WERI-Rb-1 (cell line): ENCODE measurements at regions not wholly inside any gene's neighbourhood (a gene's known extent, or its start where the extent isn't known, plus 50 kb on each side); places are given as distances from the start of the nearest gene placed in this dataset.

ENCODE experiments used
- DNase-seq: peaks from one replicate; pipeline ENCODE4 v3.0.0-alpha.2; 2020
- H3K27ac ChIP-seq: fragments of 250-450 bp; sonication (Bioruptor Pico); 2 replicates; pipeline ENCODE4 v1.5.1; 2020; ENCODE audit warnings: mild to moderate bottlenecking, moderate library complexity
- H3K27me3 ChIP-seq: fragments of 250-450 bp; sonication (Bioruptor Pico); 2 replicates; pipeline ENCODE4 v1.5.1; 2021; ENCODE audit warnings: mild to moderate bottlenecking, low read depth, moderate library complexity; ENCODE audit not compliant: insufficient read depth, severe bottlenecking
- H3K36me3 ChIP-seq: fragments of 250-450 bp; sonication (Bioruptor Pico); 2 replicates; pipeline ENCODE4 v1.5.1; 2020; ENCODE audit warnings: mild to moderate bottlenecking, moderate library complexity
- H3K4me3 ChIP-seq: 2 replicates; pipeline ENCODE4 v1.5.1; 2011; ENCODE audit warnings: low read depth, mild to moderate bottlenecking, control low read depth, low read length
- H3K9me3 ChIP-seq: fragments of 250-450 bp; sonication (Bioruptor Pico); 2 replicates; pipeline ENCODE4 v1.5.1; 2021; ENCODE audit warnings: mild to moderate bottlenecking, moderate library complexity; ENCODE audit not compliant: severe bottlenecking
- CTCF ChIP-seq: IDR thresholded peaks from 2 replicates; pipeline ENCODE4 v1.5.1; 2011; ENCODE audit warnings: low read depth, mild to moderate bottlenecking, control low read depth, inconsistent platforms, low read length

- no peak overlapping the region for H3K27ac ChIP-seq
- H3K27me3 ChIP-seq = peaks cover 9% of the 10 kb centered on the region
- H3K9me3 ChIP-seq = no peaks in the 10 kb centered on the region
- H3K36me3 ChIP-seq = no peaks in the 10 kb centered on the region
- DNase-seq = no peak
- TF ChIP-seq CTCF = no peak
- no peak overlapping the region for H3K4me3 ChIP-seq
Observed at GRCh38 chrX:57771689-57772088, 91.6 kb upstream of the NLRP2B start.

- Histone ChIP-seq H3K27me3 (no peaks in the 10 kb centered on the region), H3K4me3 (no peak overlapping the region), H3K36me3 (no peaks in the 10 kb centered on the region), H3K9me3 (peaks cover 3% of the 10 kb centered on the region), H3K27ac (no peak overlapping the region)
- DNase-seq = peak; percentile 15
- TF ChIP-seq CTCF = peak; percentile 42
Observed at GRCh38 chrX:57752866-57753265, 72.8 kb upstream of the NLRP2B start.

GRCh38 chrX:57741107-57741506, 61.0 kb upstream of the NLRP2B start:
- TF ChIP-seq CTCF = no peak
- Histone ChIP-seq H3K4me3 (no peak overlapping the region), H3K27ac (no peak overlapping the region), H3K9me3 (no peaks in the 10 kb centered on the region), H3K36me3 (no peaks in the 10 kb centered on the region), H3K27me3 (peaks cover 2% of the 10 kb centered on the region)
- no peak for DNase-seq

GRCh38 chrX:57737881-57738280, 57.8 kb upstream of the NLRP2B start:
- Histone ChIP-seq H3K27me3 (no peaks in the 10 kb centered on the region), H3K9me3 (no peaks in the 10 kb centered on the region), H3K4me3 (no peak overlapping the region), H3K27ac (no peak overlapping the region), H3K36me3 (no peaks in the 10 kb centered on the region)
- no peak for DNase-seq
- TF ChIP-seq CTCF = no peak
